Testis (tissue), 2 donors: ENCODE measurements at regions not wholly inside any gene's neighbourhood (a gene's known extent, or its start where the extent isn't known, plus 50 kb on each side); places are given as distances from the start of the nearest gene placed in this dataset.
"Not testable (repeated sequence)": the region's sequence is repeated elsewhere in the genome, so short reads cannot be mapped to it uniquely, and the experiment has no call there.

ENCODE experiments used
- DNase-seq: peaks from one replicate; pipeline ENCODE4 v3.0.0-alpha.2; 2019
- H3K27ac ChIP-seq, 2 donors: fragments of 200-600 bp; sonication (generic); one replicate each; pipeline ENCODE4 v1.5.1; 2019
- H3K27me3 ChIP-seq: fragments of 200-600 bp; sonication (generic); one replicate; pipeline ENCODE4 v1.5.1; 2019
- H3K36me3 ChIP-seq: fragments of 200-600 bp; sonication (generic); one replicate; pipeline ENCODE4 v1.5.1; 2017; ENCODE audit warnings: low read depth; ENCODE audit errors: missing control alignments
- H3K4me1 ChIP-seq: fragments of 200-600 bp; sonication (generic); one replicate; pipeline ENCODE4 v1.5.1; 2019
- H3K4me3 ChIP-seq, 2 donors: fragments of 200-600 bp; sonication (generic); one replicate each; pipeline ENCODE4 v1.5.1; 2017 to 2019
- H3K9me3 ChIP-seq: fragments of 200-600 bp; sonication (generic); one replicate; pipeline ENCODE4 v1.5.1; 2017
- POLR2A ChIP-seq: fragments of 450-650 bp; IDR thresholded peaks from one replicate; pipeline ENCODE4 v1.6.1; 2017; ENCODE audit warnings: antibody characterized with exemption, mild to moderate bottlenecking, moderate library complexity
- WGBS, 2 donors: methylation state at CpG; one replicate each; pipeline ENCODE4 v1.1.5; 2018; 5-methylcytosine and 5-hydroxymethylcytosine counted together
- intact Hi-C: fragments of 100-400 bp; cut with DNase I; formaldehyde crosslinking; loops from one replicate; pipeline ENCODE4 v1.15.1; 2023; ENCODE audit warnings: low total_unique reads
- TF ChIP-seq, protein P1 (sequence below), 3 experiments: fragments of 450-650 bp in 2 of 3; fragments of 200-600 bp in 1 of 3; sonication (generic) in 1 of 3; IDR thresholded peaks; one replicate each; pipeline ENCODE4 v1.5.1; 2016 to 2019; ENCODE audit warnings: antibody characterized with exemption in 3 of 3, mild to moderate bottlenecking in 2 of 3, moderate library complexity in 1 of 3

DNA sequence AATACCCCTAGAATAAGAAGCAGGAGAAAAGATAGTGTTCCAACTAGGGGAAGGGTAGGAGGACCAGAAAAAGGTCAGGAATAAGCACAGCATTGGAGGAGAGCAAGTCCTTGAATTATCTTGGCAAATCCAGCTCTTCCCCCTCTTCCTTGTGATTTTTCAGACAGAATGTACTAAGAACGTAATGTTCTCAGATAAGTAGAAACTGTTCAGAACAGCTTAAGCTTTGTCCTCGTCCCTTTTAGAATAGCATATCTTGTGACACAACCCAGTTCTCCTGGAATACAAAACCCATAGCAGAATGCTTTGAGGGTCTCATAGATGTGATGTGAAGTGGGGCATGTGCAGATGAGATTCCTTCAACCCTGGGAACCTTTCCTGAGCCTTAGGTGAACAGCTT lies 97.4 kb downstream of the EMB start:
- intact Hi-C loops = no loop called here
- peaks cover 11% of the 10 kb centered on the region for H3K4me1 ChIP-seq
- H3K4me3 ChIP-seq = no peak overlapping the region
- WGBS, 2 donors = 16 to 31% methylated on average over 2 of the region's 2 CpGs
- peak; percentile 20 for DNase-seq
- H3K27me3 ChIP-seq = no peaks in the 10 kb centered on the region
- peak overlapping the region; percentile 82 to 86 for H3K27ac ChIP-seq
- H3K9me3 ChIP-seq = no peaks in the 10 kb centered on the region
- H3K36me3 ChIP-seq = no peaks in the 10 kb centered on the region
- no peak for TF ChIP-seq POLR2A
- TF ChIP-seq, protein P1, sequence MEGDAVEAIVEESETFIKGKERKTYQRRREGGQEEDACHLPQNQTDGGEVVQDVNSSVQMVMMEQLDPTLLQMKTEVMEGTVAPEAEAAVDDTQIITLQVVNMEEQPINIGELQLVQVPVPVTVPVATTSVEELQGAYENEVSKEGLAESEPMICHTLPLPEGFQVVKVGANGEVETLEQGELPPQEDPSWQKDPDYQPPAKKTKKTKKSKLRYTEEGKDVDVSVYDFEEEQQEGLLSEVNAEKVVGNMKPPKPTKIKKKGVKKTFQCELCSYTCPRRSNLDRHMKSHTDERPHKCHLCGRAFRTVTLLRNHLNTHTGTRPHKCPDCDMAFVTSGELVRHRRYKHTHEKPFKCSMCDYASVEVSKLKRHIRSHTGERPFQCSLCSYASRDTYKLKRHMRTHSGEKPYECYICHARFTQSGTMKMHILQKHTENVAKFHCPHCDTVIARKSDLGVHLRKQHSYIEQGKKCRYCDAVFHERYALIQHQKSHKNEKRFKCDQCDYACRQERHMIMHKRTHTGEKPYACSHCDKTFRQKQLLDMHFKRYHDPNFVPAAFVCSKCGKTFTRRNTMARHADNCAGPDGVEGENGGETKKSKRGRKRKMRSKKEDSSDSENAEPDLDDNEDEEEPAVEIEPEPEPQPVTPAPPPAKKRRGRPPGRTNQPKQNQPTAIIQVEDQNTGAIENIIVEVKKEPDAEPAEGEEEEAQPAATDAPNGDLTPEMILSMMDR (IDR thresholded peaks at IDR 0.05) = no peak

DNA sequence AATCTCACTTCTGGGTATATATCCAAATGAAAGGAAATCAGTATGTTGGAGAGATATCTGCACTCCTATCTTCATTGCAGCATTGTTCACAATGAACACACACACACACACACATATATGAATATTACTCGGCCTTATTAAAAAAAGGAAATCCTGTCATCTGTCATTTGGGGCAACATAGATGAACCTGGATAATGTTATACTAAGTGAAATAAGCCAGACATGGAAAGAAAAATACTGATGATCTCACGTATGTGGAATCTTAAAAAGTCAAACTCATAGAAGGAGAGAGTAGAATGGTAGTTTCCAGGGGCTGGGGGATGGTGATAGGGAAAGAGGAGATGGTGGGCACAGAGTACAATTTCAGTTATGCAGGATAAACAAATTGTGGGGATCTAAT lies 100.3 kb downstream of the EMB start:
- no peak for DNase-seq
- Histone ChIP-seq H3K36me3 (no peaks in the 10 kb centered on the region), H3K4me1 (peaks cover 11% of the 10 kb centered on the region), H3K27ac (no peak overlapping the region), H3K4me3 (no peak overlapping the region), H3K9me3 (no peaks in the 10 kb centered on the region), H3K27me3 (no peaks in the 10 kb centered on the region)
- TF ChIP-seq POLR2A = no peak
- TF ChIP-seq, protein P1 (IDR thresholded peaks at IDR 0.05) = no peak
- WGBS, 2 donors = 55 to 59% methylated on average over 2 of the region's 2 CpGs
- intact Hi-C loops = no loop called here

DNA sequence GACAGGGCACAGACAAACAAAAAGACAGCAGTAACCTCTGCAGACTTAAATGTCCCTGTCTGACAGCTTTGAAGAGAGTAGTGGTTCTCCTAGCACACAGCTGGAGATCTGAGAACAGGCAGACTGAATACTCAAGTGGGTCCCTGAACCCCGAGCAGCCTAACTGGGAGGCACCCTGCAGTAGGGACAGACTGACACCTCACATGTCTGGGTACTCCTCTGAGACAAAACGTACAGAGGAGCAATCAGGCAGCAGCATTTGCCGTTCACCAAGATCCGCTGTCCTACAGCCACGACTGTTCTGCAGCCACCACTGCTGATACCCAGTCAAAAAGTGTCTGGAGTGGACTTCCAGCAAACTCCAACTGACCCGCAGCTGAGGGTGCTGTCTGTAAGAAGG lies 110.5 kb downstream of the EMB start:
- H3K36me3 ChIP-seq, H3K9me3 ChIP-seq, H3K4me1 ChIP-seq, DNase-seq, H3K27me3 ChIP-seq, H3K4me3 ChIP-seq, H3K27ac ChIP-seq, intact Hi-C loops: not testable (repeated sequence)
- WGBS, 2 donors = 58 to 73% methylated on average over 6 of the region's 6 CpGs

DNA sequence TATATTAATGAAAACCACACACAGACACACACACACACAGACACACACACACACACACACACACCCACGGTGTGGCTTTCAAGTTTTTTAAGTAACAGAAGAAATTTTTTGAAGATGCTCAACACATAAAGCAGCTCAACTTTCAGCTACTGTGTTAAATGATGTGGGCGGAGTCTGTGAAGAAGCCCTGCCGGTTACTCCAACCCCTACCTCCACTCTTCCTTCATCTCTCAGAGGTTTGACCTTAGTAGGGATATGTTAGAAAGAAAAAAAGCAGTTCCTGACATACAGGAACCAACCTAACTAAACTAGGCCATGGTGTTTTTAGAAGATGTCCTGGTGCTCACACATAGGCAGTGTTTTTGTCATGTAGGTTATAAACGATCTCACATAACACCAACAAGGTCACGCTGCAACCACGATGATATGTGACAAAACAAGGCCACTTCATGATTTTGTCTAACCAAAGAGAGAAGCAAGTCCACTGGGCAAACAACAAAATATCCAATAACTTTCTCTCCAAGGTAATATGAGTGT lies 112.8 kb downstream of the EMB start:
- no peaks in the 10 kb centered on the region for H3K27me3 ChIP-seq
- TF ChIP-seq POLR2A = no peak
- TF ChIP-seq, protein P1 (IDR thresholded peaks at IDR 0.05) = no peak
- H3K4me1 ChIP-seq = no peaks in the 10 kb centered on the region
- H3K4me3 ChIP-seq = no peak overlapping the region
- no peak overlapping the region for H3K27ac ChIP-seq
- H3K9me3 ChIP-seq = no peaks in the 10 kb centered on the region
- intact Hi-C loops = no loop called here
- 40 to 66% methylated on average over 6 of the region's 6 CpGs for WGBS, 2 donors
- DNase-seq = no peak
- H3K36me3 ChIP-seq = no peaks in the 10 kb centered on the region

DNA sequence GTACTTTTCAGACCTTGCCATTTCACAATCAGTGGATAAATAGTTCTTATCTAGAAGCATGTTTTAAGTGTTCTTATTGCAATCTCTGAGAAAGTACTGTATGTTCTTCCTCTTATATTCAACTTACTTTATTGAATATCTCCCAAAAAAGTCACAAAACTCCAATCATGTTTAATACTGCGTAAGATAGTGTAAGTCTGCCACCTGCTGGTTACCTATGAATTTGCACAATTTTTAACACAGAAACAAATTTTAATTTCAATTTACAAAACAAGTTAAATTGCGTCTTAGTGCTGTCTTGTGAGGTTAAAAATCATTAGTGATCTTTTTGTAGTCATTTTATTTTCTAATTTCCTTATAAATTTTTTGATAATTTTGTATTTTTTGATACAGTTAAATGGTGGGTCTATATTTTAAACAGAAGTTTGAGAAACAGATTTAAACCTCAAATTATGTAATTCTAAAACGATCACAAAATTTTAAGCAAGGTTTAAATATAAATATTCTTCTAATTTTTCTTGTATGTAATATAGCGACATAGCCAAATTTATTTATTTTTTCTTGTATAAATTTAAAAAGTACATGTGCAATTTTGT lies 115.8 kb downstream of the EMB start:
- Histone ChIP-seq H3K4me1 (no peaks in the 10 kb centered on the region), H3K9me3 (no peaks in the 10 kb centered on the region), H3K27me3 (no peaks in the 10 kb centered on the region), H3K4me3 (no peak overlapping the region), H3K36me3 (no peaks in the 10 kb centered on the region), H3K27ac (no peak overlapping the region)
- TF ChIP-seq POLR2A = no peak
- TF ChIP-seq, protein P1 (IDR thresholded peaks at IDR 0.05) = peak; percentile 38 to 73 (median 50)
- intact Hi-C loops = no loop called here
- no peak for DNase-seq
- 19 to 27% methylated on average over 4 of the region's 4 CpGs for WGBS, 2 donors
